K562 (cell line): ENCODE measurements at regions not wholly inside any gene's neighbourhood (a gene's known extent, or its start where the extent isn't known, plus 50 kb on each side); places are given as distances from the start of the nearest gene placed in this dataset.

Experiments used
- AFF1 ChIP-seq, 2 experiments: fragments of 450-650 bp; IDR thresholded peaks; 2 replicates each; pipeline ENCODE4 v1.6.1; 2018; ENCODE audit warnings: mild to moderate bottlenecking in 2 of 2, low read depth in 1 of 2; ENCODE audit not compliant: partially characterized antibody in 2 of 2
- CBX3 ChIP-seq, 2 experiments: IDR thresholded peaks; 1 replicate in 1 of 2; 2 replicates in 1 of 2; pipeline ENCODE4 v1.6.1; 2012; ENCODE audit warnings: inconsistent platforms in 2 of 2, low read length in 2 of 2, borderline replicate concordance in 1 of 2, control low read depth in 1 of 2
- JUND ChIP-seq, 2 experiments: IDR thresholded peaks; 2 replicates in 1 of 2; 3 replicates in 1 of 2; pipeline ENCODE4 v1.6.1; 2011; ENCODE audit warnings: borderline replicate concordance in 2 of 2, low read depth in 2 of 2, low read length in 2 of 2, improper control_type of control experiment in 1 of 2, missing biosample characterization in 1 of 2, missing genetic modification characterization in 1 of 2, missing genetic modification reagents in 1 of 2
- KDM2B ChIP-seq: fragments of 250-450 bp; sonication (Bioruptor Pico); IDR thresholded peaks from 2 replicates; pipeline ENCODE4 v1.8.0; 2021; ENCODE audit warnings: mild to moderate bottlenecking, moderate library complexity
- RHOXF2B ChIP-seq: fragments of 250-450 bp; sonication (Bioruptor Pico); conservative IDR thresholded peaks from 2 replicates; pipeline ENCODE4 v1.5.1; 2021

- TF ChIP-seq JUND (IDR thresholded peaks at IDR 0.05; ENCODE audit: borderline replicate concordance, low read depth, low read length) (no peak), JUND (tag; IDR thresholded peaks at IDR 0.05; ENCODE audit: borderline replicate concordance, low read depth, low read length) (no peak), CBX3 (IDR thresholded peaks at IDR 0.05; ENCODE audit: borderline replicate concordance in 1 of 2, low read length in 2 of 2) (no peak), KDM2B (CRISPR knock-in tag) (no peak), AFF1 (IDR thresholded peaks at IDR 0.05; ENCODE audit: low read depth in 1 of 2, partially characterized antibody in 2 of 2) (no peak), RHOXF2B (CRISPR knock-in tag) (no peak)
Measured at GRCh38 chr11:87970762-87971161, 204.5 kb downstream of the RAB38 start.
